Stimulated activated CD4-positive, alpha-beta T cell treated with anti-CD3 and anti-CD28 coated beads, Interleukin-4, amount 100 ng/mL, for 4 hours (primary cell): ENCODE measurements at regions not wholly inside any gene's neighbourhood (a gene's known extent, or its start where the extent isn't known, plus 50 kb on each side); places are given as distances from the start of the nearest gene placed in this dataset.
"Not testable (repeated sequence)": the region's sequence is repeated elsewhere in the genome, so short reads cannot be mapped to it uniquely, and the experiment has no call there.

ENCODE experiments used
- DNase-seq, 2 experiments: peaks; one replicate each; pipeline ENCODE4 v3.0.0-alpha.2; 2020

- peak; percentile 18 to 49 for DNase-seq
These were observed 106.6 kb downstream of the BRMS1L start for GRCh38 chr14:35932659-35933159.

GRCh38 chr14:35932136-35932535 lies 106.0 kb downstream of the BRMS1L start:
- DNase-seq: no peak

GRCh38 chr14:35931346-35931745 lies 105.2 kb downstream of the BRMS1L start:
- no peak for DNase-seq

GRCh38 chr14:35929186-35929585 lies 103.0 kb downstream of the BRMS1L start:
- no peak for DNase-seq

- no peak for DNase-seq
These were observed 101.6 kb downstream of the BRMS1L start for GRCh38 chr14:35927727-35928126.

GRCh38 chr14:35925319-35925718 lies 99.2 kb downstream of the BRMS1L start:
- no peak for DNase-seq

GRCh38 chr14:35922590-35922989 lies 96.5 kb downstream of the BRMS1L start:
- not testable (repeated sequence) for DNase-seq

- no peak for DNase-seq
These were observed 95.6 kb downstream of the BRMS1L start for GRCh38 chr14:35921745-35922144.
